HAP-1 (cell line): ENCODE measurements at regions not wholly inside any gene's neighbourhood (a gene's known extent, or its start where the extent isn't known, plus 50 kb on each side); places are given as distances from the start of the nearest gene placed in this dataset.

ENCODE experiments used
- DNase-seq, 2 experiments: peaks; one replicate each; pipeline ENCODE4 v3.0.0-alpha.2; 2016 to 2020; ENCODE audit warnings: low spot score in 2 of 2
- H3K27me3 ChIP-seq: fragments of 250-450 bp; sonication (Bioruptor Pico); 2 replicates; pipeline ENCODE4 v1.5.1; 2020; ENCODE audit warnings: low read depth, mild to moderate bottlenecking, moderate library complexity
- H3K36me3 ChIP-seq: fragments of 250-450 bp; sonication (Bioruptor Pico); replicated peaks from 2 replicates; pipeline ENCODE4 v1.5.1; 2020; ENCODE audit warnings: mild to moderate bottlenecking
- H3K4me1 ChIP-seq: fragments of 250-450 bp; sonication (Bioruptor Pico); 2 replicates; pipeline ENCODE4 v1.5.1; 2020; ENCODE audit warnings: mild to moderate bottlenecking
- H3K4me3 ChIP-seq: fragments of 250-450 bp; sonication (Bioruptor Pico); 2 replicates; pipeline ENCODE4 v1.5.1; 2020; ENCODE audit warnings: mild to moderate bottlenecking, moderate library complexity
- H3K9me3 ChIP-seq: fragments of 250-450 bp; sonication (Bioruptor Pico); 2 replicates; pipeline ENCODE4 v1.5.1; 2020; ENCODE audit warnings: mild to moderate bottlenecking, moderate library complexity
- in situ Hi-C: fragments of 300-500 bp; cut with MboI; formaldehyde crosslinking; loops from 3 replicates; pipeline ENCODE4 v1.14.3; 2020; ENCODE audit warnings: low sequenced_read_pairs, inconsistent platforms, mixed read lengths

DNA sequence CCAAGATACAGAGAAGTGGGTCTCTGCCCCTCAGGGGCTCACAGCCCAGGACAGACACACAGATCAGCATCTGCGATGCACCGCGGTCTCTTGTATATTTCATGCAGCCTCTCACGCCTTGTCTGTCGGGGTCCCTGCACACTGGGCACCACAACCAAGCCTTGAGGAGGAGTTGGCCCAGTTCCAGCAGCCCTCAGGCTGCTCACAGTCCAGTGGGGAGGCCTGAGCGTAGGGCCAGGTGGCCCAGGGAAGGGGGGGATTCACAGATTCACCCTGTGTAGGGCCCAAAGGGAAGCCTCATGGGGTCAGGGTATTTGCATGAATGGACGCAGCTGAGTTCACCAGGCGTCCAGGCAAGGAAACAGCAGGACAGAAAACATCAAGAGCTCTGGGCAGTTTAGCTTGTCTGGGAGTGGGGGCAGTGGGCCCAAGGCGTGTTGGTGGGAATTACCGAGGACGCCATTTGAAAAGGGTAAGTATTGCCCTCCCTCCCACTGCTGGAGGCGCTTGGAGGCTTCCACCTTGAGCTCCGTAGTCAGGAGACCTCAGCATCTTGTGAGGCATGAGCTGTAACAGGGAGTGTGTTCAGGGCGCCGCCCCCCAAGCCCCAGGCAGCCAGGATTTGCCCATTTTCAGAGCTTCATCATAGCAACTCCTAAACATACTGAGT lies 129.1 kb upstream of the CHST15 start:
- no peak overlapping the region for H3K4me3 ChIP-seq
- DNase-seq, result no peak
- in situ Hi-C loops, result no loop called here

DNA sequence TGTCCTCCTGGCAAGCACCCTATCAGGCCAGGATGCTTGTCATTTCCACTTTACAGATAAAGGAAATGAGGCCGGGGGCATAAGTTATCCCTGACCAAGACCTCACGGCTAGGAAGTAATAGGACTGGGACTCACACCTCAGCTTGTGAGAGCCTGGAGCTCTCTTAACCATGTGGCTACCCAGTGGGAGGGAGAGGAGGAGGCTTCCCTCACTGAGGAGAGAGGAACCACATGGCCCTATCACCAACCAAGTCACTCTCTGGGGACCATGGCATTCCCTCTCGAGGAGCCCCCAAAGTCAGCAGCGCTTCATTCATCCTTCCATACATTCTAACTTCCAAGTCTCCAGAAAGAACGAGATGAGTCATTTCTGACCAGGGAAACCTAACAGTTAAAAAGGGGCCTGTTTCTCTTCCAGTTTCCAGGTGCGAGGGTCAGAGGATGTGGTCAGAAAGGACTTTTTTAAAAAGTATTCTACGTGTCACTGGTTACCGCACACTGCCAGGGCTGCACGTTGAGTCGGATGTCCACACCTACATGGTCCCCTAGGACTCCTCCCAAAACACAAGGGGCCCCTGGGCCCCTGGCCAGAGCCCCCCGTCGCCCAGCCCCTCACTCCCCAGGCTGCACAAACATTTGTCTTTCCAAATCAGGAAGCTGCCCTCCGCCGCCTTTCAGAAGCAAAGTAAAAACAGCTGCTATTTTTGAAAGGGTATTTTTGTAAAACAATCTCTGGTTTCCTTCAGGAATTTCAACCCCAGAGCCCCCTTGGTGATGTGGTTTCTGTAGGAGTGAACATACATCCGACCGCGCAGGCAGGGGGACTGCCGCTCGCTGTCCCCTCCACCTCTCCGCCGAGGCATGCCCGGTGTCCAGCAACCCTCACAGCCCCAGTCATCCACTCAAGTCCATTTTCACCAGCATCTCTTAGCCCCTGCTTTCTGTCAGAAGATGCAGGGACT lies 128.2 kb upstream of the CHST15 start:
- no peaks in the 10 kb centered on the region for H3K4me1 ChIP-seq
- no peaks in the 10 kb centered on the region for H3K27me3 ChIP-seq
- H3K36me3 ChIP-seq, result no peaks in the 10 kb centered on the region
- in situ Hi-C loops, result no loop called here
- H3K4me3 ChIP-seq, result no peak overlapping the region
- no peak for DNase-seq
- no peaks in the 10 kb centered on the region for H3K9me3 ChIP-seq

More for the DNA sequence above, 129.1 kb upstream of the CHST15 start:
- H3K9me3 ChIP-seq, result no peaks in the 10 kb centered on the region
- no peaks in the 10 kb centered on the region for H3K4me1 ChIP-seq
- H3K36me3 ChIP-seq, result no peaks in the 10 kb centered on the region
- H3K27me3 ChIP-seq, result no peaks in the 10 kb centered on the region

DNA sequence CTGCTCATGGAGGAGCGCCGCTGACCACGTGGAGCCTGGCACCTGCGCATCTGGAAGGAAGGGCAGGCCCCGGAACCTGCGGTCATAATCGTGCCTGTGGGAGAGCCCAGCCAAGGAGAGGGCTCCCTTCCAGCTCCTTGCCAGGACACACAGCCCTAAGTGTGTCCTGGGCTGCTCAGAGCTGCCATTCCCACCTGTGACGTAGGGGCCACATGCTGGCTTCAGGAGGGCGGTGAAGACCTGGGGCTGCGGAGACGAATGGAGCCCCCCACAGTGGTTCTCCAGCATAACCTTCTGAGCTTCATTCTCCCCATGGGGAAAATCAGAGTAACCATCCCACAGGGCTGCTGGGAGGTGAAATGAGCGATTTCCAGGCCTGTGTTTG lies 127.6 kb upstream of the CHST15 start:
- no peaks in the 10 kb centered on the region for H3K27me3 ChIP-seq
- no peaks in the 10 kb centered on the region for H3K4me1 ChIP-seq
- no peak overlapping the region for H3K4me3 ChIP-seq
- H3K9me3 ChIP-seq, result no peaks in the 10 kb centered on the region
- no peaks in the 10 kb centered on the region for H3K36me3 ChIP-seq
- DNase-seq, result no peak
- in situ Hi-C loops, result no loop called here

DNA sequence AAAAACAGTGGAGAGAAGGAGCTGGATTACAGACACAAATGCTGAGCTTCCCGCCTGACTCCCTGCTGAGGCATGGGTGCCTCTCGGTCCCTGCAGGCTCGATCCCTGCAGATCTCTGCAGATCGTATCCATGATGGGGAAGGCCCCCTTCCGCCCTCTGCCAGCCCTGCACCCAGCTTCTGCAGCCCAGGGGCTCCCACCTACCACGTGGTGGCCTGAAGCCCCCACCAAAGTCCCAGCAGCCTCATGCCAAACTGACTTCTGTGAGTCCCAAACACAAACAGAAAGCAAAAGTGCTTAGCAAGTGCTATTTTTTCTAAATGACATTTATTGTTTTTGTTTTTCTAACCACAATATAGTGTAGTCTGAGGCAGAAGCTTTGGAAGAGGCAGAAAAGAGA lies 127.1 kb upstream of the CHST15 start:
- Histone ChIP-seq H3K36me3 (no peaks in the 10 kb centered on the region), H3K27me3 (no peaks in the 10 kb centered on the region), H3K4me1 (no peaks in the 10 kb centered on the region), H3K4me3 (no peak overlapping the region), H3K9me3 (no peaks in the 10 kb centered on the region)
- DNase-seq, result no peak
- in situ Hi-C loops, result no loop called here

DNA sequence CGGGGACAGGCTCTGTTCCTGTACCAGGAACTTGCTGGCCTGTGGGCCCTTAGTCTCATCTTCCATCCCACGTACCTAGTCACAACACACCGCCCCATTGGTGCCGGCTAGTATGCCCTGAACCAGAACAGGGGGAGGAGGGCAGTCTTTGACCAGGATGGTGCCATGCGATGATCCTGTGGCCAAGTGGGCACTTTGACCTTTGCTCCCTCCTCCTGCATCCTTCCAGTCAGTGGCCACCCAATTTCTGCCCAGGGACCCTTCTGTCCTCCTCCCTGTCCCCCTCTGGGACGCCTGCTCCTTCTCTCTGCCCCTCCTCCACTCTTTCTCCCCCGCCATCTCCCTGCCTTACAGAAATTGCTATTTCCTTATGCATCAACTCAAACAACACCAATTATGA lies 126.3 kb upstream of the CHST15 start:
- Histone ChIP-seq H3K4me3 (no peak overlapping the region), H3K36me3 (no peaks in the 10 kb centered on the region), H3K27me3 (no peaks in the 10 kb centered on the region; the same call in 1 of the 2 replicates), H3K4me1 (no peaks in the 10 kb centered on the region), H3K9me3 (no peaks in the 10 kb centered on the region)
- no peak for DNase-seq
- in situ Hi-C loops, result no loop called here

DNA sequence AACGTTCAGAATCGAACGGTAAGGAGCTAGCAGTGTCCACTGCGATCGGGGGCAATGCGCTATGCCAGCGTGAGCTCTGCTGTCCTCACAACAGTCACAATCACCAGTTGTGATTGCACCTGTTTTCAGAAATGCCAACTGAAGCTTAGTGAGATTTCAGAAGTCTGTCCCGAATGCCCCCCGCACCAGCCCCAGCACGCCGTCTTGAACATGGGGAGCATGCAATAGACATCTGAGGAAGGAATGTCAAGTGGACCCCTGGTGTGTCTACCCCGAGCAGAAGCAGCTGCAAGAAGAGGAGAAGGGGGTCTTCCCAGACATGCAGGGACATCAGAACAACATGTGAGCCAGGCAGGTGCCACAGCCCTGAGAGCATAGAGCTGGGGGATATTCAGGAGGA lies 125.7 kb upstream of the CHST15 start:
- H3K4me1 ChIP-seq, result no peaks in the 10 kb centered on the region
- no peaks in the 10 kb centered on the region for H3K9me3 ChIP-seq
- no peaks in the 10 kb centered on the region; the same call in 1 of the 2 replicates for H3K27me3 ChIP-seq
- no peak overlapping the region for H3K4me3 ChIP-seq
- in situ Hi-C loops, result no loop called here
- DNase-seq, result no peak
- no peaks in the 10 kb centered on the region for H3K36me3 ChIP-seq

DNA sequence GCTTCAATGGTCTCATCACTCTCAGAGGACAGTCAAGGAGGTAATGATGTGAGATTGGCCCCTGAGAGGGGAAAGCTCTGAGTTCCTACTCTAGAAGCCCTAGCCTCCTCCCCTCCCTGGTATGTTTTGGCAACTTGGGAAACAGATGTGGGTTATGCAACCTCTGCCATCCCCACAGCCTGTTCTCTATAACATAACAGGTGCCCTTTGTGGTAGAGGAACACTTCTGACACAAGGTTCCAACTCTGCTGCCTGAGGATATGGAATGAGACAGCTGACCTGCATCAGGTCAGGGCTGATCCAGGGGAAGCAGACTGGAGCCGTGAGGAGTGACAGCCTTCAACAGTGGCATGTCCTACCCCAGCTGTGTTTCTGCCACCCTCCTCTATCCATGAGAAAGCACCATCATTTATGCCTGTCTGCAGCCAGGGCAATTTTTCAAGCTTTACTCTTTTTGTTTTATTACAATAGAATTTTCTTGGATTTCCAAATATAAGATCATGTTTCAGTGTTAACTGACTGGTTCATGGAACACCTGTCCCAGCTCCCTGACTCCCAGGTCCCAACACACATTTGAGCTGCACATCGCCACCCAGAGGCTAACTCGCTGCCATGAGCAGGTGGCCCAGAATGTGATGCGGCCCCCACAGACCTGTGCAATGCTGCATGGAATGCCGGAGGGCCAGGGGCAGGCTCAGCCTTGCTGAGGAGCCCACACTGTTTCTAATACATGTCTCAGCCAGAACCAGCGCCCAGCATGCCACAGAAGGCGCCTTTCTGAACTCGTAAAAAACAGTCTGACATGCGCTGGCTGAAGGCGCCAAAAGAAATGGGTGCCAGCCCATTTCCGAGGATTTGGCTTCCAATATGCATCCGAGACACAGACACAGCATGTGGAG lies 124.8 kb upstream of the CHST15 start:
- H3K4me1 ChIP-seq, result no peaks in the 10 kb centered on the region
- H3K9me3 ChIP-seq, result no peaks in the 10 kb centered on the region
- in situ Hi-C loops, result no loop called here
- no peak overlapping the region for H3K4me3 ChIP-seq
- no peaks in the 10 kb centered on the region for H3K36me3 ChIP-seq
- DNase-seq, result no peak
- H3K27me3 ChIP-seq, result no peaks in the 10 kb centered on the region; the same call in 1 of the 2 replicates

DNA sequence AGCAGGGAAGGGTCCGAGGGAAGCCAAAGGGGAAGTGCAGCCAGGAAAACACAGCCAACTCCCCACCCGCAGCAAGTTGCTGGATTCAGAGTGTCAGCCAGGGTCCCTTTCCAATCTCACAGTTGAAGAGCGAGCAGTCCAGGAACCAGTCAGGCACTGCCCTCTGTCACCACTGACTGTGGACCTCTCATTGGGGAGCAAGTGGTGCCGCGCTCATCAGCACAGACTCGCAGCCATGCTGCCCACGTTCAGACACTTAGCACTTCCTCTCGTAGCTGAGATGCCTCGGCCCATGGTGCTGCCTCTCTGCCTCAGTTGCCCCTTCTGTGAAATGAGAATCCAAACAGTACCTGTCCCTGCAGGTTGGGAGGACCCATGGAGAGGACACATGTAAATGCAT lies 123.6 kb upstream of the CHST15 start:
- no peaks in the 10 kb centered on the region; the same call in 1 of the 2 replicates for H3K27me3 ChIP-seq
- no peak for DNase-seq
- in situ Hi-C loops, result no loop called here
- no peaks in the 10 kb centered on the region for H3K36me3 ChIP-seq
- no peak overlapping the region for H3K4me3 ChIP-seq
- no peaks in the 10 kb centered on the region for H3K9me3 ChIP-seq
- H3K4me1 ChIP-seq, result no peaks in the 10 kb centered on the region

DNA sequence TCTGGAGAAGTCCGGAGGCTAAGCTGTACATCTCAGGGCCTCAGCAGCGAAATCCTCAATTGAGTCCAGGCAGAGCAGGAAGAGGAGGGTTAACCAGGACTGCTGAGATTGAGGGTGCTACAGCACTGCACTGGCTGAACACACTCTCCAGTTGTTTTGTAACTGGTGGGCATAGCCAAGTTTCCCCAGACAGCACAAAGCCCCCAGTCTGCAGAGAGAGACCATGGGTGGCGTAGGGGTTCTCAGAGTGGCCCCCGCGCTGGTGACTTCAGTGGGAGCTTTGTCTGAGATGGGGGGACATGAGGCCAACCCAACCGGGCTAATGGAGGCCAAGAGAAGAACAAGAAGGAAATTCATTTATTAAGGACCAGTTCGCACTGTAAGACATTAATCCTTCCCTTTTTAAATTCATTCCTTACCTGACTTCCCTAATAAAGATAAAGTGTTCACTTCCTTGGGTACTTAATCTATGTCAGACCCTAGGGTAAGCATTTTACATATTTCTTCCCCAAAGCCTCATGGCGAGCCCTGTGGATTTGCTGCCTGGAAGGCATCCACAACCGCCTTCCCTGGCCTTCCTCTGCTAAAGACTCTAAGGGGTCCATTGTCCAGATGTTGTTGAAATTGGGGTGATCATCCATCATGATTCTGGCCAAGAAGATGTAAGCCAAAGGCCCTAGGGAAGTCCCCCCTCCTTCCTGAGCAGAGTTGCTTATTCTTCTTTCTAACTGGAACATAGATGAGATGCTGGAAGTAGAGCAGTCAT lies 121.4 kb upstream of the CHST15 start:
- no peaks in the 10 kb centered on the region for H3K36me3 ChIP-seq
- no peak for DNase-seq
- in situ Hi-C loops, result no loop called here
- no peak overlapping the region for H3K4me3 ChIP-seq
- H3K27me3 ChIP-seq, result no peaks in the 10 kb centered on the region; the same call in 1 of the 2 replicates
- H3K4me1 ChIP-seq, result no peaks in the 10 kb centered on the region
- no peaks in the 10 kb centered on the region for H3K9me3 ChIP-seq

DNA sequence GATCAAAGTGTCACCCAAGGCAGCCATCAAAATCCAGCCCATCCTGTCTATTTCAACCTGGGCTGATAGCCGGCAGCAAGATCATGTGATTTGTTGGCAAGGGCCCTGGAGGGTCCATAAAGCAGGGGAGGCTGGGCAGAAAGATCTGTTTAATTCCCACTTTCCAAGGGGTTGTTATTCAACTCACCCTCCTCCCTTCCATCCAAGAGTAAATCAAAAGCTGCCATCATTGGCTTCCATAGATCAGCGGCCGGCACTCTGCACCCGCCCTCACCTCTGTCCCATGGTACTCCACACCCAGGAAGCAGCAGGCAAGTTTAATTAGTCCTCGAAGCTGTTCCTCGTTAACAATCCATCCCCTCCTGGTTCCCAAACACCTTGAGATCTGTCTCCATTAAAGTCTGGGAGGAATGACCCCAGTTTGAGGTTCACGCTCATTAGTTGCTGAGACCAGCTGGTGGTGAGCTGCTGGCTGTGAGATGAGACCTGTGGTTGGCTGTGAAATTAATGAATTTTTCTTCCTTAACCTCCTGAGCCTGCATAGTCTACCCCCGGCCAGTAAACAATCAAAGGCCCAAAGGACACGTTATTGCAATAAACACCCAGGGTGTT lies 120.6 kb upstream of the CHST15 start:
- H3K27me3 ChIP-seq, result no peaks in the 10 kb centered on the region; the same call in 1 of the 2 replicates
- H3K4me1 ChIP-seq, result no peaks in the 10 kb centered on the region
- no peak overlapping the region for H3K4me3 ChIP-seq
- in situ Hi-C loops, result no loop called here
- H3K36me3 ChIP-seq, result no peaks in the 10 kb centered on the region
- no peaks in the 10 kb centered on the region for H3K9me3 ChIP-seq
- no peak for DNase-seq

DNA sequence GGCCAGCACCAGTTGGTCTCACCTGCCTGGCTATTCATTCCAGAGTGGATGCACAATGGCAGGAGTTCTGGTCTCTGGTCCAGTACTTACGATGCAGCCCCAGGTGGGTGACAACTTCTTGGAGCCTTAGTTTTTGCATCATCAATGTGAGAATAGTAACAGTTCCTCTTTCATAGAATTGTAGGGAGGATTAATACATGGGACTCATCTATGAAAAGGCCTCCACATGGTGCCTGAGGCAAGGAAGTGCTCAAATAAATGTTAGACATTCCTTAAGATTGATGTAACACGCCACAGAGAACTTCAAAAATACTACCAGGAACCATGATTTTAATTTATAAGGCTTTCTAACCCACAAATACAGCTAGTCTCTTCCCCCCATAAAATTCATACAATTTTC lies 120.1 kb upstream of the CHST15 start:
- Histone ChIP-seq H3K4me1 (no peaks in the 10 kb centered on the region), H3K9me3 (no peaks in the 10 kb centered on the region), H3K36me3 (no peaks in the 10 kb centered on the region), H3K27me3 (no peaks in the 10 kb centered on the region; the same call in 1 of the 2 replicates), H3K4me3 (no peak overlapping the region)
- in situ Hi-C loops, result no loop called here
- no peak for DNase-seq

DNA sequence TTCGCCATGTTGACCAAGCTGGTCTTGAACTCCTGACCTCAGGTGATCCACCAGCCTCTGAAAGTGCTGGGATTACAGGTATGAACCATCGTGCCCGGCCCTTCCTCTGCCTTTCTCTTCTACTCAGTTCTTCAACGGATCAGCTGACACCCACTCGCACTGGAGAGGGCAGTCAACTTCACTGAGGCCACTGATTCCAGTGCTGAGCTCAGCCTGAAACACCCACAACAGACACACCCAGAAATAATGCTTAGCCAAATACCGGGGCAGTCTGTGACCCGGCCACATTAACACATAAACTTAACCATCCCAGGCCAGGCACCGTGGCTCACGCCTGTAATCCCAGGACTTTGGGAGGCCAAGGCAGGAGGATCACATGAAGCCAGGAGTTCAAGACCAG lies 119.3 kb upstream of the CHST15 start:
- DNase-seq, result no peak
- Histone ChIP-seq H3K4me3 (no peak overlapping the region), H3K9me3 (no peaks in the 10 kb centered on the region), H3K4me1 (no peaks in the 10 kb centered on the region), H3K36me3 (no peaks in the 10 kb centered on the region), H3K27me3 (no peaks in the 10 kb centered on the region; the same call in 1 of the 2 replicates)
- in situ Hi-C loops, result no loop called here

DNA sequence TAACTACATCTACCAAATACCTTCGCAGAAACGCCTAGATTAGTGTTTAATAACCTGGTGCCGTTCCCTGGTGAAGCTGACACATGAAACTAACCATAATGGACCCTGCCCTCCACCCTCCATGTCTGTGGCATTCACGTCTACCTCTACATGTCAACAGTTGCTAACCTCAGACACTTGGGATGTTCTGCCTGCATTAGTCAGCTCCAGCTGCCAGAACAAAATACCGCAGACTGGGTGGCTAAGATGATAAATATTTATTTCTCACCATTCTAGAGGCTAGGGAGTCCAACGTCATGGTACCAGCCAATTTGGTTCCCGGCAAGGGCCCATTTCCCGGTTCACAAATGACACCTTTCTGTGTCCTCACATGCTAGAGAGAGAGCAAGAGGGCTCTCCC lies 118.5 kb upstream of the CHST15 start:
- in situ Hi-C loops, result no loop called here
- no peak for DNase-seq
- Histone ChIP-seq H3K4me1 (no peaks in the 10 kb centered on the region), H3K9me3 (no peaks in the 10 kb centered on the region), H3K36me3 (no peaks in the 10 kb centered on the region), H3K4me3 (no peak overlapping the region), H3K27me3 (no peaks in the 10 kb centered on the region; the same call in 1 of the 2 replicates)
